Activated naive CD4-positive, alpha-beta T cell treated with anti-CD3 and anti-CD28 coated beads for 36 hours (primary cell): ENCODE measurements at regions not wholly inside any gene's neighbourhood (a gene's known extent, or its start where the extent isn't known, plus 50 kb on each side); places are given as distances from the start of the nearest gene placed in this dataset.

Experiments used
- CTCF ChIA-PET: fragments of 350-600 bp; sonication (Branson Sonifier 250); formaldehyde crosslinking; loops from one replicate; lab custom pipeline; 2021; ENCODE audit warnings: antibody characterized with exemption; lab: Charles Lee
- DNase-seq: peaks from one replicate; pipeline ENCODE4 v3.0.0-alpha.2; 2020
- H3K27ac Mint-ChIP-seq: one replicate; pipeline ENCODE4 v1.8.0; 2021; ENCODE audit warnings: mild to moderate bottlenecking, mixed read lengths
- H3K27me3 Mint-ChIP-seq: one replicate; pipeline ENCODE4 v1.8.0; 2021; ENCODE audit warnings: low read depth, mixed read lengths
- H3K36me3 Mint-ChIP-seq: one replicate; pipeline ENCODE4 v1.8.0; 2021; ENCODE audit warnings: low read depth, mixed read lengths
- H3K4me1 Mint-ChIP-seq: one replicate; pipeline ENCODE4 v1.8.0; 2021; ENCODE audit warnings: low read depth, mixed read lengths
- H3K4me3 Mint-ChIP-seq: one replicate; pipeline ENCODE4 v1.8.0; 2021; ENCODE audit warnings: mild to moderate bottlenecking, moderate library complexity, mixed read lengths
- H3K9me3 Mint-ChIP-seq: one replicate; pipeline ENCODE4 v1.8.0; 2021; ENCODE audit warnings: mixed read lengths
- intact Hi-C: fragments of 100-400 bp; cut with micrococcal nuclease; formaldehyde crosslinking; loops from one replicate; pipeline ENCODE4 v1.15.1; 2023

DNA sequence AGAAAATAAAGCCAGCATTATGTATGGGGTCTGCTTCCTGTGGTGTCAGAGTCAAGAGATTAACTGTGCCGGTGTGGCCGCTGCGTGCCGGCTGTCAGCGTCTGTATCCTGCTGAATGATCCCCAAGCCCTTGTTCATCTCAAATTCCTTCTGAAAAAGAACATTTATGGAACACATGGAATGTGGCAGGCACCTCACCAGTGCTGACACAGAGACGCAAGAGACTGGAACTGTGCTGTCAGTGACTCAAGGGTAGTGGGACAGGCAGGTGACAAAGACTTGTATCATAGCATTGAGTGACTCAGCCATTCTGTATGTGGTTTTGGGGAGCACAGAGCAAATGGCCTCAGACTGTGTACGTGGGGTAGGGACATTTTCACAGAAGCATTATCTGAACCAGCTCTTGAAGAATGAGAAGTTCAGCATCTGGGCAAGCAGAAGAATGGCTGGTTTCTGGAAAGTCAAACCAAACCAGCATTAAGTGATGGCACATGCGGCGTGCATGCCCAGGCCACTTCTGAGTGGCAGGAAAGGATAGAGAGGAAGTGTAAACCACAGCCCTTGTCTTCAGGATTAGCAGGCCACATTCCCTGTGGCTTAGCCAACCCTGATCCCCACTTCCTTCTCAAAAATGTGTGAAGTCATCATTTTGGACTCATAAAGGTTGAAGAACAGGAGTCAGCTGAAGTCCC lies 54.0 kb upstream of the IRS2 start:
- Mint-ChIP-seq H3K36me3 (no peaks in the 10 kb centered on the region), H3K4me1 (peaks cover 8% of the 10 kb centered on the region), H3K4me3 (no peak overlapping the region), H3K9me3 (no peaks in the 10 kb centered on the region), H3K27ac (peak overlapping the region; percentile 12), H3K27me3 (peaks cover 40% of the 10 kb centered on the region)
- intact Hi-C loops, result loop anchor here (1.0 kb wide), 2 partner anchors 29 to 678 kb away; no protein-coding TSS in a partner anchor
- CTCF ChIA-PET, result no interaction called here
- DNase-seq, result peak; percentile 47

- CTCF ChIA-PET, result no interaction called here
- peaks cover 36% of the 10 kb centered on the region for H3K27me3 Mint-ChIP-seq
Observed at GRCh38 chr13:109836629-109837607, 50.5 kb upstream of the IRS2 start.

More at GRCh38 chr13:109836629-109837607, 50.5 kb upstream of the IRS2 start:
- Mint-ChIP-seq H3K9me3 (no peaks in the 10 kb centered on the region), H3K36me3 (no peaks in the 10 kb centered on the region), H3K27ac (no peak overlapping the region), H3K4me3 (no peak overlapping the region), H3K4me1 (peaks cover 8% of the 10 kb centered on the region)
- DNase-seq, result no peak
- intact Hi-C loops, result no loop called here
